BE2C (cell line): ENCODE measurements at regions not wholly inside any gene's neighbourhood (a gene's known extent, or its start where the extent isn't known, plus 50 kb on each side); places are given as distances from the start of the nearest gene placed in this dataset.

Experiments used
- DNase-seq: peaks from one replicate; pipeline ENCODE4 v3.0.0-alpha.2; 2020
- H3K27me3 ChIP-seq: fragments of 250-450 bp; sonication (Bioruptor Pico); 2 replicates; pipeline ENCODE4 v1.5.1; 2020; ENCODE audit warnings: mild to moderate bottlenecking
- H3K36me3 ChIP-seq: fragments of 250-450 bp; sonication (Bioruptor Pico); 2 replicates; pipeline ENCODE4 v1.5.1; 2020; ENCODE audit warnings: mild to moderate bottlenecking
- H3K4me1 ChIP-seq: fragments of 250-450 bp; sonication (Bioruptor Pico); 2 replicates; pipeline ENCODE4 v1.5.1; 2020
- H3K4me3 ChIP-seq: 2 replicates; pipeline ENCODE4 v1.5.1; 2011; ENCODE audit warnings: low read depth, low read length
- H3K9me3 ChIP-seq: fragments of 250-450 bp; sonication (Bioruptor Pico); 2 replicates; pipeline ENCODE4 v1.5.1; 2020
- TF ChIP-seq, protein P1 (sequence below): IDR thresholded peaks from 2 replicates; pipeline ENCODE4 v1.5.1; 2012; ENCODE audit warnings: mild to moderate bottlenecking, low read depth, low read length

DNA sequence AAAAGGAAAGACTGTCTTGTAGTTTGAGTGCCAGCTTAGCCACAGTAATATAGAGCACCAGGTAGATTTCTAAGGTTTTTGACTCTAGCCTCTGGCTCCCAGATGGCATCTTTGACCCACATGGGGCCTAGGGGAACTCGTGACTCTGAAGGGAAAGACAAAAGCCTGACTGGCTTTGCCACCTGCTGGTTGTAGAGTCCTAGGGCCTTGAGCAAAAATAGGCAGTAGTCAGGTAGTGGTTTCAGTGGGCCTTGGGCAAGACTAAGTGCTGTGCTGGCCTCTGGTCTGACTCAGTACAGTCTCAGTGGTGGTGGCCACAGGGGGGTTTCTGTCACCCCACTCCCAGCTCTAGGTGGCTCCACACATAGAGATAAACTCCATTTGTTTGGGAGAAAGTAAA lies 349.4 kb downstream of the FAM181B start:
- H3K4me3 ChIP-seq, result no peak overlapping the region
- no peaks in the 10 kb centered on the region for H3K4me1 ChIP-seq
- H3K27me3 ChIP-seq, result no peaks in the 10 kb centered on the region
- TF ChIP-seq, protein P1, sequence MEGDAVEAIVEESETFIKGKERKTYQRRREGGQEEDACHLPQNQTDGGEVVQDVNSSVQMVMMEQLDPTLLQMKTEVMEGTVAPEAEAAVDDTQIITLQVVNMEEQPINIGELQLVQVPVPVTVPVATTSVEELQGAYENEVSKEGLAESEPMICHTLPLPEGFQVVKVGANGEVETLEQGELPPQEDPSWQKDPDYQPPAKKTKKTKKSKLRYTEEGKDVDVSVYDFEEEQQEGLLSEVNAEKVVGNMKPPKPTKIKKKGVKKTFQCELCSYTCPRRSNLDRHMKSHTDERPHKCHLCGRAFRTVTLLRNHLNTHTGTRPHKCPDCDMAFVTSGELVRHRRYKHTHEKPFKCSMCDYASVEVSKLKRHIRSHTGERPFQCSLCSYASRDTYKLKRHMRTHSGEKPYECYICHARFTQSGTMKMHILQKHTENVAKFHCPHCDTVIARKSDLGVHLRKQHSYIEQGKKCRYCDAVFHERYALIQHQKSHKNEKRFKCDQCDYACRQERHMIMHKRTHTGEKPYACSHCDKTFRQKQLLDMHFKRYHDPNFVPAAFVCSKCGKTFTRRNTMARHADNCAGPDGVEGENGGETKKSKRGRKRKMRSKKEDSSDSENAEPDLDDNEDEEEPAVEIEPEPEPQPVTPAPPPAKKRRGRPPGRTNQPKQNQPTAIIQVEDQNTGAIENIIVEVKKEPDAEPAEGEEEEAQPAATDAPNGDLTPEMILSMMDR, result no peak
- H3K36me3 ChIP-seq, result no peaks in the 10 kb centered on the region
- DNase-seq, result no peak
- H3K9me3 ChIP-seq, result no peaks in the 10 kb centered on the region

DNA sequence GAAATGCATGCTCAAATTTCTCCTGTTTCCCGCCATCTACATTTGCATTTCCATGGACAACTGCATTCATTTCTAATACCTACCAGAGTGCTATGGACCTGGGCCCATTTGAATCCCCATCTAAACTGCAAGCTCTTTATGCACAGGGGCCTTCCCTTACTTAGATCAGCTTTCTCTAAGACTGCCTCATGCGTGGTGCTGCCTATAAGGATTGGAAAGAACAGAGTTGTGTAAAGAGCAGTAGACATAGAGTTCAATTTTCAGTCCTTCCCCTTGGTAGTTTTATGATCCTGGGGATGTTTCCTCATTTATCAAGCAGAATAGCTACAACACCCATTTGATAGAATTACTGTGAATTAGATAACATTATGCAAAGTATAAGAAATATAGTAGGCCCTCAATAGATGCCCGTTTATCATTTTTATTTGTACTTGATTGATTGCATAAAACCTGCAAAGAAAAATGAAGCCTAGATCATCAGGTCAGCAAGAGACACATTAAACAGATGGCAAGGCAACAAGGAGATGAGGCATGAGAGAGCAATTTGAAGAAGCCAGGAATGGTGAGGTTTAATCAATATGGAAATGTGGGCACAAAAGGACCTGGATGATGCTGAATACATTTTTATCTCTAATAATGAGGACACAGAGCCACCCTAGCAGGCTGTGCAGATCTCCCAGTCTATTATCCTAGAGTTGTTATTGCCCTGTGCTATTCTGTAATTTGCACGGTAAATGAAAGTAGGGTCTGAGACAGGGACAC lies 359.7 kb downstream of the FAM181B start:
- TF ChIP-seq, protein P1, result no peak
- Histone ChIP-seq H3K4me3 (no peak overlapping the region), H3K36me3 (no peaks in the 10 kb centered on the region), H3K27me3 (no peaks in the 10 kb centered on the region), H3K9me3 (no peaks in the 10 kb centered on the region), H3K4me1 (no peaks in the 10 kb centered on the region)
- no peak for DNase-seq

DNA sequence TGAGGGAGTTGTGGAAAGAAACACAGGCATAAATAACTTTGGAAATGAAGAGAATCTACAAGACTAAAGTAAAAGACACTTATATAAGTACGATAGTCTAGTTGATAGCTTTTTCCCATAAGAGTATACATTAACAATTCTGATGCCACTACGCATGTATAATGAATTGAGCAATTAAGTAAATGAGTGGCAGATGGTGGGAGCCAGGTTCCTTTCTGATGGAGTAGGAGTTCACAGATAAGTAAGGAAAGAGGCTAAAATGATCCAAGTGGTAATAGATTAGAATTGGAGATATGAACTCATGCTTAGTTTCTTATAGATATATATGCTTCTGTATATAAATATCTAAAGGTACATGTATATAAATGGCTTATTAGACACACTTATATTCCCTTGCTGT lies 368.3 kb downstream of the FAM181B start:
- no peak for DNase-seq

DNA sequence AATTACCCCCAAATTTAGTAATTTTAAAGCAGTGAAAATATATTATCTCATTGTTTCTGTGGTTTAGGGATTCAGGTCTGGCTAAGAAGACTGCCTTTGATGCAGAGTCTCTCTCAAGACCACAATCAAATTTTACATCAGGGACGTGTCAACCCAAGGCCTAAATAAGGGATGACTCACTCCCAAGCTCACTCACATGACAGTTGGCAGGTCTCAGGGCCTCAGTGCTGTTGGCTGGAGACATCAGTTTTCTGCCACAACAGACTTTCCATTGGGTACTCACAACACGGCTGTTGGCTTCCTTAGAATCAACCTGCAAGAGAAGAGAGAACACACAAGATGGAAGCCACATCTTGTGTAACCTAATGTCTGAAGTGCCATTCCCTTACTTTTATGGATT lies 377.3 kb downstream of the FAM181B start:
- TF ChIP-seq, protein P1, result no peak
- no peaks in the 10 kb centered on the region for H3K27me3 ChIP-seq
- no peak for DNase-seq
- no peaks in the 10 kb centered on the region for H3K9me3 ChIP-seq
- no peaks in the 10 kb centered on the region for H3K4me1 ChIP-seq
- no peaks in the 10 kb centered on the region for H3K36me3 ChIP-seq
- H3K4me3 ChIP-seq, result no peak overlapping the region

More for the DNA sequence above, 368.3 kb downstream of the FAM181B start:
- Histone ChIP-seq H3K27me3 (no peaks in the 10 kb centered on the region), H3K4me3 (no peak overlapping the region), H3K9me3 (no peaks in the 10 kb centered on the region), H3K4me1 (no peaks in the 10 kb centered on the region), H3K36me3 (no peaks in the 10 kb centered on the region)
- TF ChIP-seq, protein P1, result no peak

DNA sequence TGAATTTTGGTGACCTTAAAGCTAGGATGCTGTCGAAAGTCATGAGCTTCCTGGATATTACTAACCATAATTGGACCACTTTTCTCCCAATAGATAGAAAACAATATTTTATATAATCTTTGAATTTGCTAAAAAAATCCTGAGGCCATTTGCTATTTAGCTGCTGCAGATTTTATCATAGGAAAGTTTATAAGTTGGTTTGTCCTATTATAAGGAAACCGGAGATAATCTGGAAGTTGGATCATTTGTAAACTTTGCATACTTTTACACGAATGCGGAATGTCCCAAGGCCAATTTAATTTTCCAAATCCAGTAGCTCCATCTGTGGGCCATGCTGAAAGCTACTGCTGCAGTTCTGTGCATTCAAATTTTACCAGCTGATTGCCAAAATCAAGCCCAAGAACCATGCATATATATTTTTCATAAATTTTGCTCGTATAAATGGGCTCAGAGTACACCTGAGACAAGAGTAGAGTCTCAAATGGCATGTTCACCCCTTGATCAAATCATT lies 378.3 kb downstream of the FAM181B start:
- Histone ChIP-seq H3K4me1 (no peaks in the 10 kb centered on the region), H3K27me3 (no peaks in the 10 kb centered on the region), H3K9me3 (no peaks in the 10 kb centered on the region), H3K4me3 (no peak overlapping the region), H3K36me3 (no peaks in the 10 kb centered on the region)
- TF ChIP-seq, protein P1, result no peak
- no peak for DNase-seq

DNA sequence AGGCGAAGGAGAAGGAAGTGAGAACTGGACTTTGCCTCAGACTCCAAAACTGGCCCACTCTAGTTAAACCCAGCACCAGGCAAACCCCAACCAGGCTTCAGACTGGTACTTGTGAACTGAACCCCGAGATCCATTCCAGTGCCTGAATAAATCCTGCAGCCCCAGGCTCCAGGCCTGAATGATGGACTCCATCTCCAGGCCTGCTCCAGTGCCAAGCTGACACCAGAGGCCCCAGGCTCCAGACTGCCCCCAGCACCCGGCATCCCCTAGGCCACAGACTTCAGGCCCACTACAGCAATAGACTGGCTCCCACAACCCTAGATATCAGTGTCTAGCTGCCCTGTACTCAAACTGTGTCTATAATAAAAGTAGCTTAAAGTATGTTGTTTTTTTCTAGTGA lies 406.8 kb downstream of the FAM181B start:
- no peaks in the 10 kb centered on the region for H3K36me3 ChIP-seq
- H3K4me3 ChIP-seq, result no peak overlapping the region
- TF ChIP-seq, protein P1, result no peak
- H3K27me3 ChIP-seq, result no peaks in the 10 kb centered on the region
- no peak for DNase-seq
- H3K4me1 ChIP-seq, result no peaks in the 10 kb centered on the region
- no peaks in the 10 kb centered on the region for H3K9me3 ChIP-seq
